OCI-LY3 (cell line): ENCODE measurements at regions not wholly inside any gene's neighbourhood (a gene's known extent, or its start where the extent isn't known, plus 50 kb on each side); places are given as distances from the start of the nearest gene placed in this dataset.

Experiments used
- H2AFZ ChIP-seq: fragments of 200-600, 300-600 bp; shearing (Covaris generic); 2 replicates; pipeline ENCODE4 v1.6.0; 2014; ENCODE audit warnings: antibody characterized with exemption, low read depth, low read length
- H3K27ac ChIP-seq: fragments of 200-600, 300-600 bp; sonication (generic); 2 replicates; pipeline ENCODE4 v1.5.1; 2014; ENCODE audit warnings: mild to moderate bottlenecking, low read length, moderate library complexity, mixed read lengths
- H3K27me3 ChIP-seq: fragments of 200-600, 300-600 bp; sonication (generic); 2 replicates; pipeline ENCODE4 v1.6.1; 2014; ENCODE audit warnings: low read depth, low read length, mixed read lengths
- H3K36me3 ChIP-seq: fragments of 200-600, 300-600 bp; sonication (generic); replicated peaks from 2 replicates; pipeline ENCODE3; 2014; ENCODE audit warnings: low read depth, low read length, mixed read lengths
- H3K4me1 ChIP-seq: fragments of 300-600, 200-600 bp; sonication (generic); 2 replicates; pipeline ENCODE4 v1.6.1; 2014; ENCODE audit warnings: low read length, mixed read lengths
- H3K4me2 ChIP-seq: fragments of 200-600, 300-600 bp; sonication (generic); 2 replicates; pipeline ENCODE4 v1.6.1; 2014; ENCODE audit warnings: low read length, mixed read lengths
- H3K4me3 ChIP-seq: fragments of 300-600, 200-600 bp; sonication (generic); 2 replicates; pipeline ENCODE4 v1.5.1; 2014; ENCODE audit warnings: antibody characterized with exemption, mild to moderate bottlenecking, low read length, moderate library complexity
- H3K79me2 ChIP-seq: fragments of 300-600, 200-600 bp; shearing (Covaris generic); 2 replicates; pipeline ENCODE4 v1.6.1; 2014; ENCODE audit warnings: mild to moderate bottlenecking, low read length, mixed read lengths
- H3K9ac ChIP-seq: fragments of 300-600, 200-600 bp; shearing (Covaris generic); 2 replicates; pipeline ENCODE4 v1.6.0; 2014; ENCODE audit warnings: mild to moderate bottlenecking, low read length, moderate library complexity
- H3K9me3 ChIP-seq: fragments of 200-600, 300-600 bp; shearing (Covaris generic); 2 replicates; pipeline ENCODE4 v1.6.1; 2014; ENCODE audit warnings: low read length, mixed read lengths; ENCODE audit not compliant: insufficient read depth
- H4K20me1 ChIP-seq: fragments of 200-600, 300-600 bp; sonication (generic); 2 replicates; pipeline ENCODE4 v1.6.1; 2016; ENCODE audit warnings: low read length, mixed read lengths; ENCODE audit not compliant: insufficient read depth
- CTCF ChIP-seq: fragments of 200-600, 300-600 bp; sonication (generic); IDR thresholded peaks from 2 replicates; pipeline ENCODE4 v1.5.1; 2014; ENCODE audit warnings: antibody characterized with exemption, low read length, low read depth
- EZH2phosphoT487 ChIP-seq: fragments of 200-600 bp; shearing (Covaris generic); IDR thresholded peaks from 2 replicates; pipeline ENCODE4 v1.6.1; 2018; ENCODE audit warnings: antibody characterized with exemption, mixed run types, low read depth

- no peak overlapping the region for H2AFZ ChIP-seq
- H3K9ac ChIP-seq, result no peak overlapping the region
- H3K27me3 ChIP-seq, result no peaks in the 10 kb centered on the region
- no peak overlapping the region for H3K4me2 ChIP-seq
- H3K79me2 ChIP-seq, result no peaks in the 10 kb centered on the region
- no peaks in the 10 kb centered on the region for H3K4me1 ChIP-seq
- no peak overlapping the region for H3K27ac ChIP-seq
- H3K4me3 ChIP-seq, result no peak overlapping the region
- H4K20me1 ChIP-seq, result no peaks in the 10 kb centered on the region; the same call in 1 of the 2 replicates
- H3K36me3 ChIP-seq, result no peaks in the 10 kb centered on the region
- TF ChIP-seq CTCF (no peak), EZH2phosphoT487 (no peak)
- H3K9me3 ChIP-seq, result no peaks in the 10 kb centered on the region
Measured at GRCh38 chr12:118750666-118751065, 230.7 kb upstream of the SRRM4 start.

- no peak overlapping the region for H3K27ac ChIP-seq
- no peaks in the 10 kb centered on the region for H3K79me2 ChIP-seq
- no peaks in the 10 kb centered on the region for H3K36me3 ChIP-seq
- H3K27me3 ChIP-seq, result no peaks in the 10 kb centered on the region
- H2AFZ ChIP-seq, result no peak overlapping the region
- no peak overlapping the region for H3K9ac ChIP-seq
- TF ChIP-seq EZH2phosphoT487 (no peak), CTCF (no peak)
- H3K4me1 ChIP-seq, result no peaks in the 10 kb centered on the region
- H3K4me3 ChIP-seq, result no peak overlapping the region
- H3K4me2 ChIP-seq, result no peak overlapping the region
- H3K9me3 ChIP-seq, result no peaks in the 10 kb centered on the region
- H4K20me1 ChIP-seq, result no peaks in the 10 kb centered on the region; the same call in 1 of the 2 replicates
Measured at GRCh38 chr12:118751355-118751754, 230.0 kb upstream of the SRRM4 start.

- Histone ChIP-seq H3K79me2 (no peaks in the 10 kb centered on the region), H3K27me3 (no peaks in the 10 kb centered on the region), H3K9me3 (no peaks in the 10 kb centered on the region), H2AFZ (no peak overlapping the region), H3K4me2 (no peak overlapping the region), H3K27ac (no peak overlapping the region), H3K9ac (no peak overlapping the region), H3K36me3 (no peaks in the 10 kb centered on the region), H3K4me3 (no peak overlapping the region), H3K4me1 (no peaks in the 10 kb centered on the region), H4K20me1 (no peaks in the 10 kb centered on the region)
- TF ChIP-seq EZH2phosphoT487 (no peak), CTCF (no peak)
Measured at GRCh38 chr12:118760623-118761022, 220.7 kb upstream of the SRRM4 start.

GRCh38 chr12:118763234-118763633 is 218.1 kb upstream of the SRRM4 start:
- Histone ChIP-seq H4K20me1 (no peaks in the 10 kb centered on the region), H3K9ac (no peak overlapping the region), H3K27me3 (no peaks in the 10 kb centered on the region), H2AFZ (no peak overlapping the region), H3K4me1 (peaks cover 8% of the 10 kb centered on the region; the same call in 1 of the 2 replicates), H3K36me3 (no peaks in the 10 kb centered on the region), H3K79me2 (no peaks in the 10 kb centered on the region), H3K4me3 (no peak overlapping the region), H3K4me2 (no peak overlapping the region), H3K9me3 (no peaks in the 10 kb centered on the region), H3K27ac (no peak overlapping the region)
- TF ChIP-seq EZH2phosphoT487 (no peak), CTCF (no peak)
